Muscle of back (tissue), 3 donors: ENCODE measurements at regions not wholly inside any gene's neighbourhood (a gene's known extent, or its start where the extent isn't known, plus 50 kb on each side); places are given as distances from the start of the nearest gene placed in this dataset.
A peak's percentile ranks its signal among the peaks of the same experiment; 100 is the strongest.

Experiments used
- DNase-seq, 3 donors: peaks; one replicate each; pipeline versions ENCODE4 v3.0.0 to v3.0.0-alpha.2; 2013

- no peak for DNase-seq
Measured at GRCh38 chr12:19015285-19015684, 114.2 kb upstream of the PLEKHA5 start.

GRCh38 chr12:19018302-19018970 lies 111.1 kb upstream of the PLEKHA5 start:
- DNase-seq: peak in 2 of 3 donors; percentile 15 to 68

GRCh38 chr12:19021240-19021639 lies 108.3 kb upstream of the PLEKHA5 start:
- no peak for DNase-seq

- no peak for DNase-seq
Measured at GRCh38 chr12:19021646-19022045, 107.9 kb upstream of the PLEKHA5 start.

GRCh38 chr12:19025582-19025981 lies 104.0 kb upstream of the PLEKHA5 start:
- no peak for DNase-seq

GRCh38 chr12:19026034-19026433 lies 103.5 kb upstream of the PLEKHA5 start:
- no peak for DNase-seq

- peak in 1 of 3 donors; percentile 39 for DNase-seq
Measured at GRCh38 chr12:19026614-19027488, 102.7 kb upstream of the PLEKHA5 start.

- DNase-seq: no peak
Measured at GRCh38 chr12:19030180-19030579, 99.4 kb upstream of the PLEKHA5 start.

- DNase-seq: no peak
Measured at GRCh38 chr12:19030603-19031002, 98.9 kb upstream of the PLEKHA5 start.

GRCh38 chr12:19031032-19031431 lies 98.5 kb upstream of the PLEKHA5 start:
- DNase-seq: peak in 2 of 3 donors; percentile 16 to 79

- DNase-seq: no peak
Measured at GRCh38 chr12:19032826-19033225, 96.7 kb upstream of the PLEKHA5 start.

GRCh38 chr12:19033244-19033643 lies 96.3 kb upstream of the PLEKHA5 start:
- no peak for DNase-seq

- DNase-seq: no peak
Measured at GRCh38 chr12:19034937-19035336, 94.6 kb upstream of the PLEKHA5 start.

- peak in 2 of 3 donors; percentile 36 to 66 for DNase-seq
Measured at GRCh38 chr12:19035536-19035935, 94.0 kb upstream of the PLEKHA5 start.

- no peak for DNase-seq
Measured at GRCh38 chr12:19036673-19037357, 92.7 kb upstream of the PLEKHA5 start.

GRCh38 chr12:19038209-19038608 lies 91.3 kb upstream of the PLEKHA5 start:
- DNase-seq: peak in 1 of 3 donors; percentile 37

GRCh38 chr12:19039515-19039914 lies 90.0 kb upstream of the PLEKHA5 start:
- no peak for DNase-seq

GRCh38 chr12:19042221-19042620 lies 87.3 kb upstream of the PLEKHA5 start:
- no peak for DNase-seq

GRCh38 chr12:19044430-19044829 lies 85.1 kb upstream of the PLEKHA5 start:
- no peak for DNase-seq

- DNase-seq: no peak
Measured at GRCh38 chr12:19044891-19045290, 84.6 kb upstream of the PLEKHA5 start.

- DNase-seq: no peak
Measured at GRCh38 chr12:19045426-19045825, 84.1 kb upstream of the PLEKHA5 start.

- no peak for DNase-seq
Measured at GRCh38 chr12:19048943-19049342, 80.6 kb upstream of the PLEKHA5 start.

- no peak for DNase-seq
Measured at GRCh38 chr12:19052689-19053088, 76.8 kb upstream of the PLEKHA5 start.
